Stimulated activated CD4-positive, alpha-beta T cell treated with anti-CD3 and anti-CD28 coated beads, Interleukin-15, amount 100 ng/mL, for 24 hours (primary cell): ENCODE measurements at regions not wholly inside any gene's neighbourhood (a gene's known extent, or its start where the extent isn't known, plus 50 kb on each side); places are given as distances from the start of the nearest gene placed in this dataset.

Source experiments
- DNase-seq: peaks from one replicate; pipeline ENCODE4 v3.0.0-alpha.2; 2020

GRCh38 chr3:111244760-111245159 lies 173.1 kb downstream of the NECTIN3 start:
- no peak for DNase-seq

- DNase-seq: no peak
Measured at GRCh38 chr3:111246967-111247760, 175.5 kb downstream of the NECTIN3 start.

GRCh38 chr3:111248406-111248805 lies 176.8 kb downstream of the NECTIN3 start:
- DNase-seq: no peak

GRCh38 chr3:111249421-111249820 lies 177.8 kb downstream of the NECTIN3 start:
- DNase-seq: no peak

- no peak for DNase-seq
Measured at GRCh38 chr3:111252779-111253178, 181.2 kb downstream of the NECTIN3 start.

GRCh38 chr3:111253733-111254132 lies 182.1 kb downstream of the NECTIN3 start:
- no peak for DNase-seq

- no peak for DNase-seq
Measured at GRCh38 chr3:111260878-111261277, 189.3 kb downstream of the NECTIN3 start.

GRCh38 chr3:111269777-111270176 lies 198.2 kb downstream of the NECTIN3 start:
- DNase-seq: no peak

GRCh38 chr3:111277226-111277625 lies 205.6 kb downstream of the NECTIN3 start:
- DNase-seq: no peak

- DNase-seq: no peak
Measured at GRCh38 chr3:111278959-111279358, 207.3 kb downstream of the NECTIN3 start.

GRCh38 chr3:111282024-111282423 lies 210.4 kb downstream of the NECTIN3 start:
- DNase-seq: peak; percentile 9

- no peak for DNase-seq
Measured at GRCh38 chr3:111283165-111283564, 211.5 kb downstream of the NECTIN3 start.

- no peak for DNase-seq
Measured at GRCh38 chr3:111284503-111285183, 213.0 kb downstream of the NECTIN3 start.

- DNase-seq: no peak
Measured at GRCh38 chr3:111285184-111285538, 213.5 kb downstream of the NECTIN3 start.

- no peak for DNase-seq
Measured at GRCh38 chr3:111285694-111286093, 214.1 kb downstream of the NECTIN3 start.

GRCh38 chr3:111286746-111287145 lies 215.1 kb downstream of the NECTIN3 start:
- no peak for DNase-seq

GRCh38 chr3:111292117-111292516 lies 220.5 kb downstream of the NECTIN3 start:
- DNase-seq: no peak

- DNase-seq: no peak
Measured at GRCh38 chr3:111299192-111299615, 227.6 kb downstream of the NECTIN3 start.

GRCh38 chr3:111301238-111301798 lies 229.7 kb downstream of the NECTIN3 start:
- DNase-seq: no peak

- DNase-seq: no peak
Measured at GRCh38 chr3:111302063-111302462, 230.4 kb downstream of the NECTIN3 start.

GRCh38 chr3:111303760-111304159 lies 232.1 kb downstream of the NECTIN3 start:
- DNase-seq: no peak

- DNase-seq: no peak
Measured at GRCh38 chr3:111307676-111308075, 234.3 kb upstream of the CD96 start.

- no peak for DNase-seq
Measured at GRCh38 chr3:111311126-111311525, 230.9 kb upstream of the CD96 start.

GRCh38 chr3:111311709-111312235 lies 230.2 kb upstream of the CD96 start:
- DNase-seq: no peak
